22Rv1 (cell line): ENCODE measurements at regions not wholly inside any gene's neighbourhood (a gene's known extent, or its start where the extent isn't known, plus 50 kb on each side); places are given as distances from the start of the nearest gene placed in this dataset.

Source experiments
- H3K27ac ChIP-seq: fragments of 450-650 bp; 2 replicates; pipeline ENCODE4 v1.5.1; 2017
- ZFX ChIP-seq: fragments of 450-650 bp; IDR thresholded peaks from 2 replicates; pipeline ENCODE4 v1.6.1; 2017; ENCODE audit warnings: antibody characterized with exemption, borderline replicate concordance
- TF ChIP-seq, protein P1 (sequence below): fragments of 450-650 bp; IDR thresholded peaks from 2 replicates; pipeline ENCODE4 v1.5.1; 2017; ENCODE audit warnings: mild to moderate bottlenecking

DNA sequence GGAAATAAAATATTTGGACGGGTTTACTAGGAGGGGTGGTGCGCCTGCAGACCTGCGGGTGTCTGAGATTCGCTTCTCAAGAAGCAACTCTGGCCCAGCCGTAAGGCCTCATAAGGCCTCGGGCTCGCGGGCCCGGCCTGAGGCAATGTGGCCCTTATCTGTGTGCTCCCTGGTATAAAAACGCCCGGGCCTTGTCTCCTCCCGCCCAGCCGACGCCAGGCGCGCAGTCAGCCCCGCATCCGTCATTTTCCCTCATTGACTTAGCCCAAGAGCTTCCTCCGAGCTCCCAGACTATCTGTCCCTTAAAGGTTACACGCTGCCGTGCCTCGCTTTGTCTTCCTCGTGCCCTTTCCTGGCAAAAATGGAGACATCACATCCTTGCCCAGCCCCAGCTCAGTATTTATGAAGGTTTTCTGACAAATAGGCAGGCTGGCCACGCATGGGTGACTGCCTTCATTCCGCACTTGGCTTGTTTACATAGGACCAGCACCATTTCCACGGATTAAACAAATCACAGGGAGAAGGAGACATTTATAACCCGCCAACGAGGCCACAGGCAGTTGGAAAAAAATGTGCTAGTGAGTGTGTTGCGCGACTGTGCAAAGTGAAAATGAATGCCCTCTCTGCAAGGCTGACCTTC lies 74.5 kb upstream of the TBCA start:
- no peak overlapping the region for H3K27ac ChIP-seq
- no peak for TF ChIP-seq ZFX
- TF ChIP-seq, protein P1, sequence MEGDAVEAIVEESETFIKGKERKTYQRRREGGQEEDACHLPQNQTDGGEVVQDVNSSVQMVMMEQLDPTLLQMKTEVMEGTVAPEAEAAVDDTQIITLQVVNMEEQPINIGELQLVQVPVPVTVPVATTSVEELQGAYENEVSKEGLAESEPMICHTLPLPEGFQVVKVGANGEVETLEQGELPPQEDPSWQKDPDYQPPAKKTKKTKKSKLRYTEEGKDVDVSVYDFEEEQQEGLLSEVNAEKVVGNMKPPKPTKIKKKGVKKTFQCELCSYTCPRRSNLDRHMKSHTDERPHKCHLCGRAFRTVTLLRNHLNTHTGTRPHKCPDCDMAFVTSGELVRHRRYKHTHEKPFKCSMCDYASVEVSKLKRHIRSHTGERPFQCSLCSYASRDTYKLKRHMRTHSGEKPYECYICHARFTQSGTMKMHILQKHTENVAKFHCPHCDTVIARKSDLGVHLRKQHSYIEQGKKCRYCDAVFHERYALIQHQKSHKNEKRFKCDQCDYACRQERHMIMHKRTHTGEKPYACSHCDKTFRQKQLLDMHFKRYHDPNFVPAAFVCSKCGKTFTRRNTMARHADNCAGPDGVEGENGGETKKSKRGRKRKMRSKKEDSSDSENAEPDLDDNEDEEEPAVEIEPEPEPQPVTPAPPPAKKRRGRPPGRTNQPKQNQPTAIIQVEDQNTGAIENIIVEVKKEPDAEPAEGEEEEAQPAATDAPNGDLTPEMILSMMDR = no peak

DNA sequence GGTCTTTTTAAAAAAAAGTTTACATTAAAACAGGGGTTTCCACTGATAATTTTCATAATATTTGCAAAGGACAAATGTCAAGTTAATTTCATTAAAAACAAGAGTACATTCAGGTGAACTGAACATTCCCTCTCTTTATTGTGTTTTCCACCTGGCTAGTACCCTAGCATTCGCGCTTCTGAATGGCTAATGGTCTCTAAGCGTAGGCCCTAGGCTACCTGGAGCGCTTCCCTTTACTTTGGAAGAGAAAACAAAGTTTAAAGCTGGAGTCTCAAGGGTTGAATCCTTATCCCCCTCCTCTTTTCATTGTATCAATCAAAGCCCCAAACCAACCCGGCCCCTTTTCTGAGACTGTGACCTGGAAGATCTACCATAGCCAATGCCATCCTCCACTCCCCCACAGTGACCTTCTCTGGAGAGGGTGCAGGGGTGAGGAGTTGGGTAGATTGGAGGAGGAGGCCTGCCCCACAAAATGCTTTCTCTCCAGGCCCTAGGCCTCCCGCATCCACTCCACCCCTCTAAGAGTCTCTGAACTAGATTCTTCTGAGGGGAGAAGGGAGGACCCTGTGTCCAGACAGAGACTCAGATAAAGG lies 73.3 kb upstream of the TBCA start:
- TF ChIP-seq ZFX = no peak
- TF ChIP-seq, protein P1 = no peak
- H3K27ac ChIP-seq = no peak overlapping the region

DNA sequence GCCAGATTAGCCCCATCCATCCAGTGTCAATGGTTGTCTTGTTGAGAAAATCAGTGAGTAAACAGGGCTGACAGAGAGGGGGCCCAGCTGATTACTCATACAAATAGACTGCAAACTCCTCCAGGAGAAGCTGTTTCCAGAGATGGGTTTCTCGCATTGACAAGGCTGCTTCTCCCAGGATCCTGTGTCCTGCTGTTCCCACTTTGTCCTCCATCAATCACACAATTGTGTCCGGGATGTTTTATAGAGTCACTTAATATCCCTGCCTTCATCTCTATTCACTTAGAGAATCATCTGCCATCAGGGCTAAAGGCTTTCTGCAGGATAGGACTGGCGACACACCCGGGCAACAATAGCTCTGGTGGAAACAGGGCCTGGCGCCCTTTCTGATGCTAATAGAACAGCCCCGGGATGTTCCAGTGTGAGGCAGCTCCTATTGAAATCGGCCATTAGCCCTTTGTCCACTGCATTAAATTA lies 71.7 kb upstream of the TBCA start:
- H3K27ac ChIP-seq = no peak overlapping the region

DNA sequence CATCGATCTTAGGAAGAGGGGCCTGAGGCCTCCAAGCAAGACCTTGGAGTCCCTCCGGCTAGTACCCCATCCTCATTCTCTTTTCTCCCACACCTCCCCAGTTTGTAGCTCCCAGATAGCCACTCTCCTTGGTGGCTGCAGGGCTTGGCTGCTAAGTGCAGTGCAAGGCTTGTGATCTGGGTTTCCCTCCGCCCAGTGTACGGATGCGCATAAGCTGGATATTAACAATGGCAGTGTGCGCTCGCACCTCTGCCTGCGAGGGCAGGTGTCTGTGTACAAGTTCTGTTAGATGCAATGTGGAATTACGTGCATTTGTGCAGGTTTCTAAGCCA lies 71.0 kb upstream of the TBCA start:
- no peak for TF ChIP-seq ZFX
- no peak overlapping the region for H3K27ac ChIP-seq

More for the DNA sequence above, 71.7 kb upstream of the TBCA start:
- TF ChIP-seq, protein P1 = no peak
- no peak for TF ChIP-seq ZFX

DNA sequence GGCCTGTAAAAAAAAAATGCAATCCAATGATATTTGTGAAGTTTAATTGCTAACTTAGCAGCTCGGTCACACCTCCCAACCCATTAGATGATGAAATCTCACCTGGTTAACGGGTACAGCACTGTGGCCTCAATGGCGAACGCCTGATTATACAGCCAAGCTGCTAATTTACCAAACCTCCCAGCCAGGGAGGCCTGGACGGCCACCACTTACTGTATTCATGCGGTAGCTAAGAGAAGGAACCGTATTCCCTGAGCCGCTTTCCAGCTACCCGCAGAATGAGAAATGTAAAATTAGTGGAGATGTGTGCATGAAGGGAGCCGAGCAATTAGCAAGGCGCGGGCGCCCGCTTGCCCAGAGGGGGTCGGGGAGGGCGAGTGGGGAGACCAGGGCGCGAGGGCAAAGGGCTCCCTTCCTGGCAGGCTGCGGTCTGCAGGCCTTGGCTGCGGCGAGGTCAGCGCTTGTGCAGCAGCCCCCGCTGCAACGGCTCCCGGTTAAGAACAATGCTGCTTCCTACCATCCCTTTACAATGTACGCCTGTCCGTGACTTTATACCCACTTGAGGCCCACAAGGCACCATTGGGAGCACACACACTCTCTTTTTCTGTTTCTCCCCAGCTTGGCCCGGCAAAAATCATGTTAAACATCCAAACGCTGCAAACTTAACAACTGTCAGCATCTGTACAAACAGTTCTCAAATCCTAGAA lies 70.4 kb upstream of the TBCA start:
- TF ChIP-seq, protein P1 = no peak
- no peak for TF ChIP-seq ZFX
- no peak overlapping the region for H3K27ac ChIP-seq

DNA sequence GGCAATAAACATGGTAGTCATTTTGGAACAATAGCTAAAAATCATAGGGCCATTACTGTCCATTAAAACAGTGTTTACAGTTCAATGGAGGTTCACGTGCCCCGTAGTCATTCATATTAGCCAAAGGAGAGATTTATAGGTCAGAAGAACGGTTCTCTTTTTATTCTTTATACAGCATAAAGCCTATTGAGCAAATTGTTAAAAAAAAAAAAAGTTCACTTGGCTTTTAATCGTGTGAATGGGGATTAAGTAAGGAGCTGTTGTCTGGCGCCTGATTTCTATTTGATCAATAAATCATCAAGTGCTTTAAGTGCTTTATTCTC lies 69.1 kb upstream of the TBCA start:
- TF ChIP-seq, protein P1 = no peak
- no peak for TF ChIP-seq ZFX
- H3K27ac ChIP-seq = no peak overlapping the region

DNA sequence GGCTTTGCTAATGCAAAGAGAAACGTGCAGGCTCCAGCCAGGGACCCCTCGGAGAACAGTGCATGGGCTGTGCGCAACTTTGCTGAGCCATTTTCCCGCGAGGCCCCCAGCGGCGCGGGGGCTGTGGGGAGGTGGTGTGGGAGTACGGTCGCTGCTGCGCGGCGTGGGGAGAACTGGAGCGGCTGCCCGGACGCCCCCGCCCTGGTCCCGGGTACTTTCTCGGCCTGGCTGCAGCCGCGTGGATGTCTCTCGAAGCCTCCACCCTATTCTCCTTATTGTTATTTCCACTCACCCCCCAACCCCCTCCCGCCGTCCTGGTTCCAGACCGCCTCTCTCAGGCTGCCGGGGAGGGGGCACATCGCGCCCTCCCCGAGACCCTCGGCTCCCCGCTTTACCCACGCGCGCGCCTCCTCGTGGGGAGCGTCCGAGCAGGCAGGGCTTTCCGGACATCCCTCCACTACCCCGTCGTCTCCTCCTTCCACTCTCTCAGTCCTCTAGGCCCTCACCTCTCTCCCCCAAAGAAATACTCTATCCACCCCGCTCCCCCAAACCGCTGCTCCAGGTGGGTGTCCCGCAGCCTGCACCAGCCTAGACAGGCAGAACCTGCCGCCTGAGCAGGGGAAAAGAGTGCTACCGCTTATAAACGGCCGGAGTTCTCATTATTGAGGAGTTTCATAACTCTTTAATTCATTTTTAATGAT lies 68.6 kb upstream of the TBCA start:
- no peak for TF ChIP-seq ZFX
- TF ChIP-seq, protein P1 = no peak
- H3K27ac ChIP-seq = no peak overlapping the region
